ENCODE measurements at regions not wholly inside any gene's neighbourhood (a gene's known extent, or its start where the extent isn't known, plus 50 kb on each side); places are given as distances from the start of the nearest gene placed in this dataset.

DNA sequence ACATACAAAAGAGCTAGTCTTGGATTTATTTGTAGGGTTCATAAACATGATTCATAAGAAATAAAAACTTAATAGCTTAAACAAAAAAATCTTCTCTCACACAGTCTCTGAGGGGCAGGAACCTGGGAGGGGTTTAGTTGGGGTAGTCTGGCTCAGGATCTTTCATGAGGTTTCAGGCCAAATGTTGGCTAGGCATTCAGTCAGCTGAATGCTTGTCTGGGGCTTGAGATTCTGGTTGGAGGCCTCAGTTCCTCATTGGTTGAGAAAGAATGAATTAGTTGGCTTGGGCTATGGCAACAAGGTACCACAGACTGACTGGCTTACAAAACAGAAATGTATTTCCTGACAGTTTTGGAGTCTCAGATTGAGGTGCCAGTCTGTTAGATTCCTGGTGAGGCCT lies 74.3 kb downstream of the ANKRD7 start:
- DNase-seq (ENCODE audit: low read depth): no peak

DNA sequence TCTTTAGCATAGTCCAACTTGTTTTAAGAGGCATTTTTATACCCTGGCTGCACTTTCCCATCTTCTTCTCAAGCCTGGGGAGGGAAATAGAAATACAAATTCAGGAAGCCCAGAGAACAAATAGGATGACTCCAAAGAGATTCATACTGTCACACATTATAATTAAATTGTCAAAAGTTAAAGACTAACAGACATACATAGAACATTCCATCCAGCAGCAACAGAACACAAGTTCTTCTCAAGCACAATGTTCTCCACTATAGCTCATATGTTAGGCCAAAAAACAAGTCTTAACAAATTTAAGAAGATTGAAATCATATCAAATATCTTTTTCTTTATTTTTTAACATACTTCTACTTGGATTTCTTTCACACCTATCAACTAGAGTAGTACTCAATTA lies 75.7 kb downstream of the ANKRD7 start:
- no peak for DNase-seq (ENCODE audit: low read depth)

DNA sequence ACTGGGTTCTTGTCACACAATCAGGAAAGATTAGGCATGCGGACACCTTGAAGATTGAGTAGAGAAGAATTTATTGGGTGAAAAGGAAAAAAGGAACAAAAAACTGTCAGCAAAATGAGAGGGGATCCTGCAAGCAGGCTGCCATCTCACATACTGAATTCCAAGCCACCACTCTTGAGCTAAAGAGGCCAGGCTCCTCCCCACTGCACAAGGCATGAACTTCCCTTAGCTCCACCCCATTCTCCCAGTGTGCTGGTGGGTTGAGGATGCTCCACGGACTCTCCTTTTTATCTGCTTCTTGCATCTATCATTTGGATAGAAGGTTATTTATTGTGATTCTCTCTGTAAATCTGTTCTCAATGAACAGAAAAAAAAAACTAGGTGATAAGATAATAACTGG lies 79.6 kb downstream of the ANKRD7 start:
- no peak for DNase-seq (ENCODE audit: low read depth)

- no peak for DNase-seq (ENCODE audit: low read depth)
Measured at GRCh38 chr7:118305671-118306070, 81.2 kb downstream of the ANKRD7 start.

- DNase-seq (ENCODE audit: low read depth): no peak
Measured at GRCh38 chr7:118306771-118307170, 82.3 kb downstream of the ANKRD7 start.

GRCh38 chr7:118311121-118311836 lies 86.8 kb downstream of the ANKRD7 start:
- no peak for DNase-seq (ENCODE audit: low read depth)

- DNase-seq (ENCODE audit: low read depth): no peak
Measured at GRCh38 chr7:118312051-118312450, 87.5 kb downstream of the ANKRD7 start.

GRCh38 chr7:118312966-118313365 lies 88.5 kb downstream of the ANKRD7 start:
- no peak for DNase-seq (ENCODE audit: low read depth)

GRCh38 chr7:118324790-118325449 lies 100.4 kb downstream of the ANKRD7 start:
- no peak for DNase-seq (ENCODE audit: low read depth)

DNA sequence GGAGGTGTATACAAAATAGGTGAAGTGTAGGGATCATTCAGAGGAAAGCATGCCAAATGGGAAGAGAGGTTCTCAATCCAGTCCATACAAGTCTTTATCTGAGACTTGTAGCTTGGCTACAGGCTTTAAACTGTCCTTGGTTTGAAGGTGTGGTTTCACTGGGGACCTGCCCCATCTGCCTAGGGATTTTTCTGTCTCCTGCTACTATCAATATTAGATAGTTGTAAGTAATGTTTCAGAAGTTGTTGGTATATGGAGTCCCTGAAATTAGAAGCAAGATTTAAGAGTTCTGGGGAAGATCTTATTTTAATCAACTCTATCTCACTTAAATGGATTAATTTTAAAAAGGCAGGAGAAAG lies 100.9 kb downstream of the ANKRD7 start:
- no peak for DNase-seq (ENCODE audit: low read depth)

DNA sequence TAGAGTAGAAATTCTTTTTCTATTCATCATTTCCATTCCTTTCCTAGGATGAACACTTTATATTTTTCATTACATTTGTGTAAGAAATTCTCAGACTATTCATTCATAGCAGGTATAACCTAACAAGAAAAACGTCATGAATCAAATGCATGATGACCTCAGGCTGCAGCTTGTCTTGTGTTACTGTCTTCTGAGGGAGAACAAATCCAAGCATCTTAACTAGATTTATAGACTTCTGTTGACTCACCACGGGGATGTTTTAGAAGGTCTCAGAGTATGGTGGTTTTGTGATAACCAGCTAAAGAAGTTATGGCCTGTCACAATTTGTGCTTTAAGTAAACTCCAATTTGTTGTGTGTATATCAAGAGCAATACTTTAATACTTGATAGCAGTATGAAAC lies 102.7 kb downstream of the ANKRD7 start:
- no peak for DNase-seq (ENCODE audit: low read depth)

DNA sequence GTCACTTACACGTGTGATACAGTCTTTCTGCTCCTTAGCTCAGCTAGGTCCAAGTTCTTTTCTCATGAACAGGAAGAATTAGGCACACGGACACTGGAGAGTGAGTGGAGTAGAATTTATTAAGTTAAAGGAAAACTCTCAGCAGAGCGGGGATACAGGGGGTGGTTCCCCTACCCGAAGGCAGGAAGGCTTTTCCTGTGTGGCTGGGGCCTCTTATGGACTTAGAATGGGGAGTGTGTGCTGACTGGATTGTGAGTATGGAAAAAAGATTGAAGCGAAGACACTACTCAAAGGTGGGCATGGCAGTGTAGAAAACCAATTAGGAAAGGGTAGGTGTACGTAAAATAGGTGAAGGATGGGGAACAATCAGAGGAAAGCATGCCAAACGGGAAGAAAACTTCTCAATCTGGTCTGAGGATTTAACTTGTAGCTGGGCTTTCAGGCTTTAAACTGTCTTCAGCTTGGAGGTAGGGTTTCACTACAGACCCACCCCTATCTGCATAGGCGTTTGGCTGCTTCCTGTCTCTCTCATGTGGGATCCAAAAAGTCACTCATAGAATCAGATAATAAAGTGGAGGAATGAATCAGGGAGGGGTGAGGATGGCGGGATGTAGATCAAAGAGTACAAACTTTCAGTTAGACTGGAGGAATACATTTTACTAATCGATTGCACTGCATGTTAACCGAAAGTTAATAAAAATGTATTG lies 104.2 kb downstream of the ANKRD7 start:
- no peak for DNase-seq (ENCODE audit: low read depth)

DNA sequence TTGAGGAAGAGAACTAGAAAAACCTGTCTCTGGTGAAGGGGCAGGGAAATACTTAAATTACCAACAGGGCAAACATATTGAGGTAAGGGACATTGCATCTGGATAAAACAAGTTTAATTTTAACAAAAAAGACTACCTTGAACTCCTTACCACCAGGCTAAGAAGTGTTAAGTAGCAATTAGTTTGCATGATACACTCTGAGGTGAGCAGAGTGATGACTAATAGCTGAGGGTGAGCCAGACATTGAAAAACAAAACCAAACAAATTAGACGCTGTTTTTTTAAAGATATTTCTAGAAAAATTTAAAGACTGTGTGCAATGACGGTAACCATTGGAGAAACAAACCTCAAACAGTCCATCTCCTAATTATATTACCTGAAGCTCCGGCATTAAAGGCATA lies 105.9 kb downstream of the ANKRD7 start:
- no peak for DNase-seq (ENCODE audit: low read depth)

DNA sequence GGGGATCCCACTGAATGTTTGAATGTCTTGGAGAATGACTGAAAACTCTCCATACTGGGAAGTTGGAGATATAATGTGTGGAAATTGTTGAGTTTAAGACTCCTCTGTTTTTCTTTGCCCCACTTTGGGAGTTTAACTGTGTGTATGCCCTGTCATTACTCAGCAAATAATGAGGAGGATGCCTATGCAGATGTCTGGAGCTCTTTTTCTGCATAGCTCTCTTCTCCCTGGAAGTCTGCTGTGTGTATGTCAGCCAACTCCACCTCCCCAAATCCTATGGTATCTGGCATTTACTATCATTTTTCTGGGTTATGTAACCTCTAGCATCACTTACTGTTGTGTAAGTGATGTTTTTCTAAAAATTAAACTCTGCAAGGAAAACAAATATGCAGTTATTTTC lies 122.2 kb downstream of the ANKRD7 start:
- no peak for DNase-seq (ENCODE audit: low read depth)

DNA sequence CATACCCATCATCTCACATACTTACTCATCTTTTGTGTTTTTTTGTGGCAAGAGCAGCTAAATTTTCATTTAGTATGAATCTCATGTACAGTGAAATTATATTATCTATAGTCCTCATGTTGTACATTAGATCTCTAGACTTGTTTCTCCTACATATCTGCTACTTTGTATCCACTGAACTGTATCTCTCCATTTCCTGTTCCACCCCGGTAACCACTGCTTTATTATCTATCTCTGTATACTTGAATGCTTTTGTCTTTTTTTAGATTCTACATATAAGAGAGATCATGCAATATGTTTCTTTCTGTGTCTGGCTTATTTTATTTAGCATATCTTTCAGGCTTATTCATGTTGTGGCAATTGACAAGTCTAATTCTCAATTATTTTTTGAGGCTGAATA lies 125.1 kb downstream of the ANKRD7 start:
- DNase-seq (ENCODE audit: low read depth): no peak

- DNase-seq (ENCODE audit: low read depth): no peak
Measured at GRCh38 chr7:118350260-118350659, 125.8 kb downstream of the ANKRD7 start.

DNA sequence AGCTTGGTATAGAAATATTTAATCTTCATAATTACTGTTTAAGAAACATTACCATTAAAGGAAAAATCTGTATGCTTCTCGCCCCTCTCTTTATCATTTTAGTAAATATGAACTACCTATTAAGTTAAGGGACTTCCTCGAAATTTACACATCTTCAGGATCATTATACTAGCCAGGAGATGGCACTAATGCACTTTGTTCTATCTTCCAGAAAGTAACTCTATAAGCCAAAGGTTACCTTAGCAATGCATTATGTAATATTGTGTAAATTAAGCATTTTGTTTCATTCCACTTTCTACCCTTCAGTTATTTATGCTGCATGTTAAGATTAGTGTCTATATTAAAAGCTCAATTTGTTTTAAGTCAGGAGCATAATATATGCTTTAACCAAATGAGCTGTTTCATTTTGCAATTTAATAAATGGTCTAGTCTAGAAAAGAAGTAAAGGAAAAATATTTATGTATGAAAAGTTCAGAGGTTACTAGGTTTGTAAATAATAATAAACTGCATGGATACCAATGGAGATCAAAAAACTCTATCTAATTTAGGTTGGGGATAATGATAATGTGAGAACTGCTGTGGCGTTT lies 128.5 kb downstream of the ANKRD7 start:
- DNase-seq (ENCODE audit: low read depth): no peak

GRCh38 chr7:118366363-118366762 lies 141.9 kb downstream of the ANKRD7 start:
- no peak for DNase-seq (ENCODE audit: low read depth)

DNA sequence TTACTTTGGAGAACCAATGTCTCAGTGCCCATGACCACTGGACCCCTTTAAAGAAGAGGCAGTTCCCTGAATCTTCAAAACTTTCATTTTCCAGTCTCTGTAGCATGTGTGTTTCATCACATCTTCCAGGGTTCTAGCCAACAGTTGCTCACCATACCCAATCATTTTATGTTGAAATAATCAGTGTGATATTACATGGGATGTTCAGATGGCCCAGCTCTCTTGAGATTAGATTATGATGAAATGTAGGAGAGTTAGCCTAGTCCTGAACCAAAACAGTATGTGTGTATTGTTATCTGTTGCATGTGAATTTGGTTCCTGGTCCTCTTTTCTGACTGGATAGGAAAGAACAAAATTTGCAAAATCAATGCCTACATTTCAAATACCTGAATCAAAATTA lies 144.5 kb downstream of the ANKRD7 start:
- DNase-seq (ENCODE audit: low read depth): no peak

- DNase-seq (ENCODE audit: low read depth): no peak
Measured at GRCh38 chr7:118369987-118370386, 145.5 kb downstream of the ANKRD7 start.

DNA sequence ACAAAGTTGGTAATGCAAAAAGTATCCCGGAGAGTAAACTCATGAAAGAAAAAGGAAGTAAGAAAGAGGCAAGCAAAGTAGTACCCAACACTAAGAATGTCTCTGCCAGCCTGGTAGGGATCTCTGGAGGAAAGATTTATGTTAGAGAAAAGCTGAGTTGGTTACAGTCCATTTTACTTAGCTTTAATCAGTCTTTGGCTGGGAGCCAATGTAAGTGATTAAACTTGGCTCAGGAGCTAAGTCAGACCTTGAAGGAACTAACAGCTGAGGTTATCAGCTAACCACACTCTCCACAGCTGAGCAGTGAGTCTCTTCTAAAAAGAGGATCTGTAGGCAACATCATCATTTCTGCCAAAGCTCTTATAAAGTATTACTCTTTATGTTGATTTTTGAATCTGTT lies 148.0 kb downstream of the ANKRD7 start:
- no peak for DNase-seq (ENCODE audit: low read depth)

- DNase-seq (ENCODE audit: low read depth): no peak
Measured at GRCh38 chr7:118389629-118390028, 165.1 kb downstream of the ANKRD7 start.

GRCh38 chr7:118404211-118404610 lies 179.7 kb downstream of the ANKRD7 start:
- DNase-seq (ENCODE audit: low read depth): no peak
